Smooth muscle cell (in vitro differentiated cells): ENCODE measurements at regions not wholly inside any gene's neighbourhood (a gene's known extent, or its start where the extent isn't known, plus 50 kb on each side); places are given as distances from the start of the nearest gene placed in this dataset.

Experiments
- DNase-seq: peaks from one replicate; lab custom pipeline; 2025; ENCODE audit not compliant: unreplicated experiment; lab: John Stamatoyannopoulos, UW
- H2AFZ ChIP-seq: fragments of 200-600 bp; sonication (generic); 2 replicates; pipeline ENCODE4 v1.6.0; 2016; ENCODE audit warnings: antibody characterized with exemption, low read depth, mild to moderate bottlenecking
- H3F3A ChIP-seq: fragments of 200-600 bp; sonication (generic); 2 replicates; pipeline ENCODE4 v1.6.0; 2017; ENCODE audit warnings: antibody characterized with exemption, low read depth
- H3K27ac ChIP-seq: fragments of 200-600 bp; sonication (generic); 2 replicates; pipeline ENCODE4 v1.5.1; 2016; ENCODE audit warnings: low read depth, mild to moderate bottlenecking
- H3K27me3 ChIP-seq: fragments of 200-600 bp; sonication (generic); 2 replicates; pipeline ENCODE4 v1.6.1; 2016; ENCODE audit warnings: low read depth, mild to moderate bottlenecking
- H3K36me3 ChIP-seq: fragments of 200-600 bp; sonication (generic); 2 replicates; pipeline ENCODE4 v1.5.1; 2016; ENCODE audit warnings: low read depth
- H3K4me1 ChIP-seq: fragments of 200-600 bp; sonication (generic); 2 replicates; pipeline ENCODE4 v1.5.1; 2016; ENCODE audit warnings: low read depth
- H3K4me2 ChIP-seq: fragments of 200-600 bp; sonication (generic); 2 replicates; pipeline ENCODE4 v1.6.0; 2016; ENCODE audit warnings: mild to moderate bottlenecking
- H3K4me3 ChIP-seq: fragments of 200-600 bp; sonication (generic); 2 replicates; pipeline ENCODE4 v1.5.1; 2016; ENCODE audit warnings: mild to moderate bottlenecking
- H3K79me2 ChIP-seq: fragments of 200-600 bp; sonication (generic); 2 replicates; pipeline ENCODE4 v1.6.0; 2016; ENCODE audit warnings: low read depth, mild to moderate bottlenecking
- H3K9ac ChIP-seq: fragments of 200-600 bp; sonication (generic); 2 replicates; pipeline ENCODE4 v1.6.0; 2016; ENCODE audit warnings: low read depth
- H3K9me3 ChIP-seq: fragments of 200-600 bp; sonication (generic); replicated peaks from 2 replicates; pipeline ENCODE4 v1.5.1; 2016; ENCODE audit warnings: low read depth
- H4K20me1 ChIP-seq: fragments of 200-600 bp; sonication (generic); 2 replicates; pipeline ENCODE4 v1.6.0; 2016; ENCODE audit warnings: low read depth
- CTCF ChIP-seq: fragments of 200-600 bp; sonication (generic); IDR thresholded peaks from 2 replicates; pipeline ENCODE4 v1.5.1; 2017; ENCODE audit warnings: borderline replicate concordance, mild to moderate bottlenecking, antibody characterized with exemption; ENCODE audit not compliant: insufficient read depth, poor library complexity, severe bottlenecking
- WGBS: methylation state at CpG from one replicate; pipeline ENCODE4 v1.1.7; 2016; ENCODE audit warnings: low lambda C conversion rate; 5-methylcytosine and 5-hydroxymethylcytosine counted together

- no peaks in the 10 kb centered on the region for H3K9me3 ChIP-seq
- no peak for TF ChIP-seq CTCF
- no peaks in the 10 kb centered on the region for H3K79me2 ChIP-seq
- H3K4me3 ChIP-seq = no peak overlapping the region
- no peaks in the 10 kb centered on the region for H3K4me1 ChIP-seq
- H4K20me1 ChIP-seq = no peaks in the 10 kb centered on the region
- no peaks in the 10 kb centered on the region for H3F3A ChIP-seq
- peaks cover 23% of the 10 kb centered on the region for H3K27me3 ChIP-seq
- no peak overlapping the region for H3K4me2 ChIP-seq
- 96% methylated on average over 5 of the region's 5 CpGs for WGBS
- no peaks in the 10 kb centered on the region for H3K36me3 ChIP-seq
- H3K9ac ChIP-seq = no peak overlapping the region
- DNase-seq = no peak
- no peak overlapping the region for H3K27ac ChIP-seq
- H2AFZ ChIP-seq = no peak overlapping the region
These were observed 258.0 kb upstream of the ASIC2 start for GRCh38 chr17:33551075-33551474.

GRCh38 chr17:33551911-33552310 lies 258.8 kb upstream of the ASIC2 start:
- Histone ChIP-seq H2AFZ (no peak overlapping the region), H3K4me3 (no peak overlapping the region), H4K20me1 (no peaks in the 10 kb centered on the region), H3K79me2 (no peaks in the 10 kb centered on the region), H3K9ac (no peak overlapping the region), H3K9me3 (no peaks in the 10 kb centered on the region), H3K4me1 (no peaks in the 10 kb centered on the region), H3K27me3 (peaks cover 23% of the 10 kb centered on the region), H3K27ac (no peak overlapping the region), H3K36me3 (no peaks in the 10 kb centered on the region), H3F3A (no peaks in the 10 kb centered on the region), H3K4me2 (no peak overlapping the region)
- 65% methylated on average over 6 of the region's 6 CpGs for WGBS
- TF ChIP-seq CTCF = no peak
- DNase-seq = no peak

- Histone ChIP-seq H2AFZ (no peak overlapping the region), H3K36me3 (no peaks in the 10 kb centered on the region), H3K4me1 (no peaks in the 10 kb centered on the region), H3F3A (no peaks in the 10 kb centered on the region), H3K27ac (peak overlapping the region; percentile 17), H3K4me2 (peak overlapping the region; percentile 9), H3K79me2 (no peaks in the 10 kb centered on the region), H3K9me3 (no peaks in the 10 kb centered on the region), H3K27me3 (no peaks in the 10 kb centered on the region), H3K4me3 (no peak overlapping the region), H3K9ac (no peak overlapping the region), H4K20me1 (no peaks in the 10 kb centered on the region)
- DNase-seq = no peak
- 57% methylated on average over 5 of the region's 5 CpGs for whole genome bisulfite sequencing
- TF ChIP-seq CTCF = no peak
These were observed 267.1 kb upstream of the ASIC2 start for GRCh38 chr17:33560165-33560564.

GRCh38 chr17:33560871-33561270 lies 267.8 kb upstream of the ASIC2 start:
- Histone ChIP-seq H3K79me2 (no peaks in the 10 kb centered on the region), H3K4me3 (no peak overlapping the region), H2AFZ (no peak overlapping the region), H3K4me1 (no peaks in the 10 kb centered on the region), H3F3A (no peaks in the 10 kb centered on the region), H3K9ac (no peak overlapping the region), H3K27me3 (no peaks in the 10 kb centered on the region), H3K36me3 (no peaks in the 10 kb centered on the region), H3K27ac (no peak overlapping the region), H3K9me3 (no peaks in the 10 kb centered on the region), H3K4me2 (no peak overlapping the region), H4K20me1 (no peaks in the 10 kb centered on the region)
- no peak for TF ChIP-seq CTCF
- no peak for DNase-seq
- WGBS = 93% methylated on average over 3 of the region's 3 CpGs
